ENCODE measurements at regions not wholly inside any gene's neighbourhood (a gene's known extent, or its start where the extent isn't known, plus 50 kb on each side); places are given as distances from the start of the nearest gene placed in this dataset.

DNA sequence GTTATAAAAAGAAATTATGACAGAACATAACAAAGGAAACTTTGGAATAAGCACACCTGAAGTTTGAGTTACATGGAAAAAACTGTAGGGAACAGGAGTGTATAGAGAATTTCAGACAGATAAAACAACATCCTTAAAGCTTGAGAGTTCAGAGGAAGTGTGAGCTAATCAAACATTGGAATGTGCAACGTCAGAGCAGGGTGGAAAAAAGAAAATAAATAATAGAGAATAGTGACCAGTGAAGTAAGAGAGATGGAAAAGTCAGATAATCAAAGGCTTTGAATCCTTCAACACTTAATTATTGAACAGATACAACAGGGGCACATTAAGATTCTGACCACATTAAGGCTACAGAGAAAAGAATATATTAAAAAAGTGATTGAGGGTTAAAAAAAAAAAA lies 128.5 kb upstream of the CDH10 start:
- DNase-seq (ENCODE audit: low read depth): peak; percentile 48
- no peak overlapping the region for H3K4me3 ChIP-seq (ENCODE audit: low read length)
- no peak for TF ChIP-seq CTCF (conservative IDR thresholded peaks at IDR 0.05; ENCODE audit: low read length)

GRCh38 chr5:24767086-24767485 lies 122.3 kb upstream of the CDH10 start:
- H3K4me3 ChIP-seq (ENCODE audit: low read length): no peak overlapping the region
- no peak for DNase-seq (ENCODE audit: low read depth)
- no peak for TF ChIP-seq CTCF (conservative IDR thresholded peaks at IDR 0.05; ENCODE audit: low read length)

DNA sequence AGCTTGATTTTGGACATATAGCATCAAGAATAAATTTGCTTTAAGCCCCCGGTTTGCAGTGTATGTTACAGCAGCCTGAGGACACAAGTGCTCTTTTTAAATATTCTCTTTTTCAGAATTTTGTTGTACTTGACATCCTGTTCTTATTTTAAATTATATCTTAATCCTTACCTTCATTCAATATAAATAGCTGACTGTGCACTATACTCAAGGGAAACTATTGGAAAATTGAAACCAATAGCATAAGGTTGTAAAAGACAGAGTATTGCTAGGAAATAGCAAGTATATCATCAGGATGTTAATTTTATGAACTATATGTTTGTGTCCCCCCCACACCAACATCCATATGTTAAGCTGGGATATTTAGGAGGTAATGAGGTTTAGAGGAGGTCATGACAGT lies 120.4 kb upstream of the CDH10 start:
- no peak for TF ChIP-seq CTCF (conservative IDR thresholded peaks at IDR 0.05; ENCODE audit: low read length)
- DNase-seq (ENCODE audit: low read depth): no peak
- no peak overlapping the region for H3K4me3 ChIP-seq (ENCODE audit: low read length)

DNA sequence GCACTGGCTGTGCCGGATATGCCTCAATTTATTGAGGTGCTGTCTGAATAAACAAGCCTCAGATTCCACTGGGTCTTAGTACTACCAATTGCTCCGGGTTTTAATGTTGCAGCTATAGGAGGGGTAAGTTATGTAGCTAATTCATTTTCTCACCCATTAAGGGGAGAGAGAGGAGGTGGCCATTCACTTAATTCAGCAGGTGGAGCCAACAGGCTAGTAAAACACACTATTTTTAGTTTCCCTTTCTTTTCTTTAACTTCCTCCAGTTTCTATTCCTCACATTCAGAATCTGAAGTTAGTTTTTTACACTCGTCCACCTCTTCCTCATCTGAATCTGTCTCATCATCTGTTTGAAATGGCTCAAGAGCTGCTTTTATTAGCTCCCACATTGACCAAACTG lies 105.6 kb upstream of the CDH10 start:
- no peak for TF ChIP-seq CTCF (conservative IDR thresholded peaks at IDR 0.05; ENCODE audit: low read length)
- DNase-seq (ENCODE audit: low read depth): no peak
- H3K4me3 ChIP-seq (ENCODE audit: low read length): no peak overlapping the region

- no peak overlapping the region for H3K4me3 ChIP-seq (ENCODE audit: low read length)
- no peak for TF ChIP-seq CTCF (conservative IDR thresholded peaks at IDR 0.05; ENCODE audit: low read length)
- peak; percentile 57 for DNase-seq (ENCODE audit: low read depth)
These were observed 104.9 kb upstream of the CDH10 start for GRCh38 chr5:24749701-24750100.

DNA sequence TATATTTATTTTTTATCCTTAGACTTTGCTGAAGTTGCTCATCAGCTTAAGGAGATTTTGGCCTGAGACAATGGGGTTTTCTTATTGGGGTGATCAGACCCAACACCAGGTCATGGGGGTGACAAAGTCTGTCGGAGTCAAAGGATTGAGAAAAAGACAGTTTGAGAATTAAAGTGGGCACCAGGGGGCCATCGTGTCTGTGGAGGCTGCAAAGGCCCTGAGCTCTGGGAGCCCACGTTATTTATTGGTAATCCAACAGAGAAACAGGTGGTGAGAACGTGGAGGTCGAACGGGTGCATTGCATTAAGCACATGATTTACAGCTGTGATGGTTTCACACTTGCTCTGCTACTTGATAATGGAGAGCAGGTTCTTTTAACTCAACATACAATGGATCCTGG lies 102.5 kb upstream of the CDH10 start:
- no peak overlapping the region for H3K4me3 ChIP-seq (ENCODE audit: low read length)
- no peak for DNase-seq (ENCODE audit: low read depth)
- TF ChIP-seq CTCF (conservative IDR thresholded peaks at IDR 0.05; ENCODE audit: low read length): no peak

DNA sequence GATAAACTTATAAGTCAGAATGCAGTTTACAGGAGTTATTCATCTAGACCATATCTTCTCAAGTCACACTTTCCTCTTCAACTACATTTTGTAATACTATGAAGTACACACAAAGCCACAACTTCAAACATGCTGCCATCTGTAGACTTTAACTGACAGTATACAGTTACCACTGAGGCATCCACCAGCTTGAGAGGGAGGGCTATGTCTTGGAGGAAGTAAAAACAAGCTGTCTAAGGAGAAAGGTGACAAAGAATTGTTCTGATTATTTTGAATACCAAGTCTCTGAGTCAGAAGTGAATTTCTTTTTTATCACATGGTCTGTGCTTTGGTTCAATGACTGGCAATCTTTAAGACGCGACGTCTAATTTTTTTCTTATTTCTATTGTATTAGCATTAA lies 97.6 kb upstream of the CDH10 start:
- DNase-seq (ENCODE audit: low read depth): no peak
- H3K4me3 ChIP-seq (ENCODE audit: low read length): no peak overlapping the region
- no peak for TF ChIP-seq CTCF (conservative IDR thresholded peaks at IDR 0.05; ENCODE audit: low read length)

Measured in AG10803 (cell line).